Upper lobe of right lung (tissue), 1 donor: ENCODE measurements at regions not wholly inside any gene's neighbourhood (a gene's known extent, or its start where the extent isn't known, plus 50 kb on each side); places are given as distances from the start of the nearest gene placed in this dataset.

ENCODE experiments used
- ATAC-seq: fragments of 200-7000 bp; cut with Tn5 transposase; one replicate; pipeline ENCODE4 v1.9.1; 2020; ENCODE audit warnings: mild to moderate bottlenecking, moderate library complexity
- DNase-seq: peaks from one replicate; pipeline ENCODE4 v3.0.0-alpha.2; 2020
- H3K27ac ChIP-seq: fragments of 200-600 bp; one replicate; pipeline ENCODE4 v1.8.0; 2022
- H3K27me3 ChIP-seq: fragments of 200-600 bp; one replicate; pipeline ENCODE4 v1.8.0; 2022; ENCODE audit warnings: mild to moderate bottlenecking
- H3K36me3 ChIP-seq: fragments of 200-600 bp; one replicate; pipeline ENCODE4 v1.8.0; 2022
- H3K4me1 ChIP-seq: fragments of 200-600 bp; one replicate; pipeline ENCODE4 v1.8.0; 2022
- H3K4me3 ChIP-seq: fragments of 200-600 bp; one replicate; pipeline ENCODE4 v1.8.0; 2022; ENCODE audit warnings: mild to moderate bottlenecking
- H3K9me3 ChIP-seq: fragments of 200-600 bp; one replicate; pipeline ENCODE4 v1.8.0; 2022
- CTCF ChIP-seq: fragments of 200-600 bp; IDR thresholded peaks from one replicate; pipeline ENCODE4 v1.8.0; 2022; ENCODE audit warnings: antibody characterized with exemption
- intact Hi-C: fragments of 100-400 bp; cut with DNase I; formaldehyde crosslinking; loops from one replicate; pipeline ENCODE4 v1.11.0; 2022
- donor health status: DM: no; HTN: yes; CAD: no; lungs with severe emphysema.

- TF ChIP-seq CTCF = no peak
- Histone ChIP-seq H3K36me3 (no peaks in the 10 kb centered on the region), H3K4me3 (no peak overlapping the region), H3K9me3 (no peaks in the 10 kb centered on the region), H3K27me3 (no peaks in the 10 kb centered on the region), H3K27ac (no peak overlapping the region), H3K4me1 (no peaks in the 10 kb centered on the region)
- intact Hi-C loops = no loop called here
- no peak for DNase-seq
- no peak for ATAC-seq
Observed at GRCh38 chr13:53341144-53341510, 312.5 kb downstream of the OLFM4 start.

GRCh38 chr13:53342623-53343360 lies 314.2 kb downstream of the OLFM4 start:
- no peak overlapping the region for H3K4me3 ChIP-seq
- no peaks in the 10 kb centered on the region for H3K9me3 ChIP-seq
- no peaks in the 10 kb centered on the region for H3K27me3 ChIP-seq
- no peak for TF ChIP-seq CTCF
- H3K36me3 ChIP-seq = no peaks in the 10 kb centered on the region
- intact Hi-C loops = no loop called here
- no peak overlapping the region for H3K27ac ChIP-seq
- DNase-seq (no peak), ATAC-seq (no peak)
- H3K4me1 ChIP-seq = no peaks in the 10 kb centered on the region

- DNase-seq = no peak
- ATAC-seq = no peak
- H3K27me3 ChIP-seq = no peaks in the 10 kb centered on the region
- no peak overlapping the region for H3K4me3 ChIP-seq
- no peak for TF ChIP-seq CTCF
- no peaks in the 10 kb centered on the region for H3K4me1 ChIP-seq
- H3K36me3 ChIP-seq = no peaks in the 10 kb centered on the region
- no peak overlapping the region for H3K27ac ChIP-seq
- intact Hi-C loops = no loop called here
- no peaks in the 10 kb centered on the region for H3K9me3 ChIP-seq
Observed at GRCh38 chr13:53343361-53343744, 314.7 kb downstream of the OLFM4 start.

- intact Hi-C loops = no loop called here
Observed at GRCh38 chr13:53351021-53351420, 322.4 kb downstream of the OLFM4 start.

GRCh38 chr13:53357582-53357981 lies 329.0 kb downstream of the OLFM4 start:
- intact Hi-C loops = no loop called here

More at GRCh38 chr13:53351021-53351420, 322.4 kb downstream of the OLFM4 start:
- no peak for TF ChIP-seq CTCF
- ATAC-seq (no peak), DNase-seq (no peak)
- H3K4me3 ChIP-seq = no peak overlapping the region
- no peak overlapping the region for H3K27ac ChIP-seq
- H3K9me3 ChIP-seq = no peaks in the 10 kb centered on the region
- no peaks in the 10 kb centered on the region for H3K4me1 ChIP-seq
- no peaks in the 10 kb centered on the region for H3K36me3 ChIP-seq
- H3K27me3 ChIP-seq = no peaks in the 10 kb centered on the region

More at GRCh38 chr13:53357582-53357981, 329.0 kb downstream of the OLFM4 start:
- H3K4me1 ChIP-seq = no peaks in the 10 kb centered on the region
- no peaks in the 10 kb centered on the region for H3K9me3 ChIP-seq
- no peak for ATAC-seq
- no peaks in the 10 kb centered on the region for H3K27me3 ChIP-seq
- no peak overlapping the region for H3K27ac ChIP-seq
- no peak for TF ChIP-seq CTCF
- H3K36me3 ChIP-seq = no peaks in the 10 kb centered on the region
- DNase-seq = no peak
- no peak overlapping the region for H3K4me3 ChIP-seq
